IMR-90 (cell line): ENCODE measurements at regions not wholly inside any gene's neighbourhood (a gene's known extent, or its start where the extent isn't known, plus 50 kb on each side); places are given as distances from the start of the nearest gene placed in this dataset.

Experiments used
- ATAC-seq: fragments of 200-7000 bp; cut with Tn5 transposase; 2 replicates; pipeline ENCODE4 v1.9.1; 2020; ENCODE audit warnings: low read depth, mild to moderate bottlenecking, moderate library complexity
- BruUV-seq: library from RNA; stranded (reverse); fragments of 400-500 nt; replicated peaks from 2 replicates; lab custom pipeline; 2021; lab: Mats Ljungman, UMichigan
- CTCF ChIA-PET: fragments of 300-600 bp; formaldehyde crosslinking; extraction: SDS; loops from one replicate; lab custom pipeline; 2021; ENCODE audit warnings: antibody characterized with exemption; lab: Yijun Ruan, JAX
- POLR2A ChIA-PET: fragments of 300-600 bp; sonication (Branson Sonifier 250); formaldehyde crosslinking; loops from one replicate; lab custom pipeline; 2022; ENCODE audit warnings: antibody characterized with exemption; ENCODE audit not compliant: unreplicated experiment; lab: Charles Lee
- DNase-seq: peaks from one replicate; pipeline ENCODE4 v3.0.0; 2013
- H2AFZ ChIP-seq: replicated peaks from 2 replicates; pipeline ENCODE3; 2013; ENCODE audit warnings: low read length, mild to moderate bottlenecking; ENCODE audit not compliant: poor library complexity
- H2AK5ac ChIP-seq: 2 replicates; pipeline ENCODE4 v1.6.1; 2013; ENCODE audit warnings: low read depth, low read length, inconsistent platforms
- H2AK9ac ChIP-seq: replicated peaks from 2 replicates; pipeline ENCODE3; 2013; ENCODE audit warnings: mild to moderate bottlenecking, low read depth, low read length, moderate library complexity; ENCODE audit not compliant: poor library complexity
- H2BK120ac ChIP-seq: 2 replicates; pipeline ENCODE4 v1.6.1; 2013; ENCODE audit warnings: low read depth, low read length, inconsistent platforms
- H2BK15ac ChIP-seq: 3 replicates; pipeline ENCODE4 v1.6.1; 2013; ENCODE audit warnings: low read depth, low read length, inconsistent platforms
- H2BK20ac ChIP-seq: 2 replicates; pipeline ENCODE4 v1.6.1; 2013; ENCODE audit warnings: low read depth, mild to moderate bottlenecking, inconsistent platforms, low read length, moderate library complexity
- H2BK5ac ChIP-seq: 2 replicates; pipeline ENCODE4 v1.6.1; 2013; ENCODE audit warnings: mild to moderate bottlenecking, low read depth, low read length, inconsistent platforms; ENCODE audit not compliant: poor library complexity, severe bottlenecking
- H3K14ac ChIP-seq: replicated peaks from 2 replicates; pipeline ENCODE4 v1.6.1; 2013; ENCODE audit warnings: low read depth, low read length, inconsistent platforms
- H3K18ac ChIP-seq: 2 replicates; pipeline ENCODE4 v1.6.1; 2013; ENCODE audit warnings: low read depth, low read length, control low read depth
- H3K23ac ChIP-seq: 2 replicates; pipeline ENCODE4 v1.6.1; 2013; ENCODE audit warnings: low read depth, low read length, inconsistent platforms
- H3K27ac ChIP-seq: 2 replicates; pipeline ENCODE4 v1.5.1; 2013; ENCODE audit warnings: mild to moderate bottlenecking, control low read depth, low read length; ENCODE audit not compliant: insufficient read depth
- H3K27me3 ChIP-seq: 2 replicates; pipeline ENCODE4 v1.6.1; 2013; ENCODE audit warnings: low read length; ENCODE audit not compliant: control insufficient read depth, insufficient read depth
- H3K36me3 ChIP-seq: 2 replicates; pipeline ENCODE4 v1.6.1; 2013; ENCODE audit warnings: low read length, mixed read lengths; ENCODE audit not compliant: control insufficient read depth, insufficient read depth
- H3K4ac ChIP-seq: 2 replicates; pipeline ENCODE4 v1.6.1; 2013; ENCODE audit warnings: low read depth, low read length, inconsistent platforms
- H3K4me1 ChIP-seq: 2 replicates; pipeline ENCODE4 v1.6.1; 2013; ENCODE audit warnings: low read length, mixed read lengths; ENCODE audit not compliant: control insufficient read depth, insufficient read depth
- H3K4me2 ChIP-seq: 2 replicates; pipeline ENCODE4 v1.6.1; 2013; ENCODE audit warnings: low read depth, mild to moderate bottlenecking, control low read depth, low read length, moderate library complexity
- H3K4me3 ChIP-seq: 2 replicates; pipeline ENCODE4 v1.5.1; 2013; ENCODE audit warnings: low read depth, mild to moderate bottlenecking, control low read depth, low read length, moderate library complexity; ENCODE audit not compliant: insufficient read depth
- H3K56ac ChIP-seq: 2 replicates; pipeline ENCODE4 v1.6.1; 2013; ENCODE audit warnings: low read length, inconsistent platforms; ENCODE audit not compliant: insufficient read depth; ENCODE audit errors: extremely low read depth
- H3K79me1 ChIP-seq, 2 experiments: 2 replicates each; pipeline ENCODE4 v1.6.1; 2013; ENCODE audit warnings: low read length in 2 of 2, inconsistent platforms in 1 of 2, low read depth in 1 of 2
- H3K9ac ChIP-seq: 2 replicates; pipeline ENCODE4 v1.6.1; 2013; ENCODE audit warnings: low read depth, low read length, control low read depth
- H3K9me1 ChIP-seq: 2 replicates; pipeline ENCODE4 v1.6.1; 2013; ENCODE audit warnings: low read length, inconsistent platforms; ENCODE audit not compliant: insufficient read depth
- H3K9me3 ChIP-seq: 2 replicates; pipeline ENCODE4 v1.6.1; 2013; ENCODE audit warnings: low read length; ENCODE audit not compliant: control insufficient read depth, insufficient read depth
- H4K20me1 ChIP-seq: 2 replicates; pipeline ENCODE4 v1.6.1; 2013; ENCODE audit warnings: low read length, inconsistent platforms; ENCODE audit not compliant: insufficient read depth
- H4K5ac ChIP-seq: 2 replicates; pipeline ENCODE4 v1.6.1; 2013; ENCODE audit warnings: mild to moderate bottlenecking, low read depth, low read length, control low read depth
- H4K8ac ChIP-seq, 2 experiments: 2 replicates each; pipeline ENCODE4 v1.6.1; 2013; ENCODE audit warnings: low read depth in 2 of 2, low read length in 2 of 2, control low read depth in 1 of 2, inconsistent platforms in 1 of 2
- H4K91ac ChIP-seq: 2 replicates; pipeline ENCODE4 v1.6.1; 2013; ENCODE audit warnings: low read depth, low read length, inconsistent platforms; ENCODE audit not compliant: insufficient read depth
- BHLHE40 ChIP-seq: fragments of 150-350 bp; IDR thresholded peaks from 2 replicates; pipeline ENCODE4 v1.6.1; 2016; ENCODE audit warnings: mild to moderate bottlenecking, low read depth, low read length
- CEBPB ChIP-seq: IDR thresholded peaks from 2 replicates; pipeline ENCODE4 v1.6.1; 2012; ENCODE audit warnings: low read depth, low read length, improper control_type of control experiment
- CHD1 ChIP-seq: IDR thresholded peaks from 2 replicates; pipeline ENCODE4 v1.6.1; 2012; ENCODE audit warnings: low read depth, low read length, improper control_type of control experiment
- CTCF ChIP-seq: conservative IDR thresholded peaks from 2 replicates; pipeline ENCODE4 v1.5.1; 2012; ENCODE audit warnings: mild to moderate bottlenecking, low read depth, low read length, improper control_type of control experiment
- ELK1 ChIP-seq: fragments of 150-350 bp; IDR thresholded peaks from 2 replicates; pipeline ENCODE4 v1.6.1; 2016; ENCODE audit warnings: low read depth, mild to moderate bottlenecking, low read length, moderate library complexity, borderline replicate concordance
- FOS ChIP-seq: fragments of 150-350 bp; IDR thresholded peaks from 2 replicates; pipeline ENCODE4 v1.6.1; 2016; ENCODE audit warnings: low read depth, low read length
- MAFK ChIP-seq: IDR thresholded peaks from 2 replicates; pipeline ENCODE4 v1.6.1; 2012; ENCODE audit warnings: low read depth, low read length, improper control_type of control experiment
- MAZ ChIP-seq: IDR thresholded peaks from 2 replicates; pipeline ENCODE4 v1.6.1; 2012; ENCODE audit warnings: low read depth, mild to moderate bottlenecking, low read length, improper control_type of control experiment, moderate library complexity, borderline replicate concordance
- MXI1 ChIP-seq: IDR thresholded peaks from 2 replicates; pipeline ENCODE4 v1.6.1; 2012; ENCODE audit warnings: low read depth, mild to moderate bottlenecking, low read length, moderate library complexity, borderline replicate concordance
- NFE2L2 ChIP-seq: fragments of 150-350 bp; IDR thresholded peaks from 2 replicates; pipeline ENCODE4 v1.6.1; 2016; ENCODE audit warnings: low read depth, mild to moderate bottlenecking, low read length
- POLR2A ChIP-seq: IDR thresholded peaks from 2 replicates; pipeline ENCODE4 v1.6.1; 2012; ENCODE audit warnings: mild to moderate bottlenecking, low read depth, low read length
- RAD21 ChIP-seq: IDR thresholded peaks from 2 replicates; pipeline ENCODE4 v1.6.1; 2012; ENCODE audit warnings: low read length, improper control_type of control experiment
- RCOR1 ChIP-seq: IDR thresholded peaks from 2 replicates; pipeline ENCODE4 v1.6.1; 2012; ENCODE audit warnings: mild to moderate bottlenecking, low read length, improper control_type of control experiment; ENCODE audit not compliant: insufficient replicate concordance
- RFX5 ChIP-seq: IDR thresholded peaks from 2 replicates; pipeline ENCODE4 v1.8.0; 2012; ENCODE audit warnings: low read depth, mild to moderate bottlenecking, low read length, moderate library complexity
- SMC3 ChIP-seq: fragments of 150-350 bp; IDR thresholded peaks from 2 replicates; pipeline ENCODE4 v1.6.1; 2016; ENCODE audit warnings: low read depth, mild to moderate bottlenecking, antibody characterized with exemption, low read length, moderate library complexity
- USF2 ChIP-seq: fragments of 150-350 bp; IDR thresholded peaks from 2 replicates; pipeline ENCODE4 v1.6.1; 2017; ENCODE audit warnings: mild to moderate bottlenecking, antibody characterized with exemption, low read length, low read depth
- WGBS, 2 experiments: methylation state at CpG; one replicate each; pipeline versions ENCODE4 v1.1.5 to v1.1.7; 2013; ENCODE audit warnings: missing lambda C conversion rate in 2 of 2; ENCODE audit not compliant: insufficient read length in 1 of 2; ENCODE audit errors: extremely low coverage in 2 of 2; 5-methylcytosine and 5-hydroxymethylcytosine counted together
- dilution Hi-C: fragments of 300-500 bp; cut with HindIII; formaldehyde crosslinking; loops from one replicate; pipeline ENCODE4 v1.14.3; 2018; ENCODE audit warnings: low sequenced_read_pairs; ENCODE audit not compliant: unreplicated experiment
- in situ Hi-C: fragments of 300-500 bp; cut with MboI; formaldehyde crosslinking; loops from 3 replicates; pipeline ENCODE4 v1.14.3; 2019; ENCODE audit warnings: low sequenced_read_pairs, inconsistent platforms, mixed read lengths
- intact Hi-C: fragments of 100-400 bp; cut with micrococcal nuclease; formaldehyde crosslinking; loops from 2 replicates; pipeline ENCODE4 v1.10.0; 2022

DNA sequence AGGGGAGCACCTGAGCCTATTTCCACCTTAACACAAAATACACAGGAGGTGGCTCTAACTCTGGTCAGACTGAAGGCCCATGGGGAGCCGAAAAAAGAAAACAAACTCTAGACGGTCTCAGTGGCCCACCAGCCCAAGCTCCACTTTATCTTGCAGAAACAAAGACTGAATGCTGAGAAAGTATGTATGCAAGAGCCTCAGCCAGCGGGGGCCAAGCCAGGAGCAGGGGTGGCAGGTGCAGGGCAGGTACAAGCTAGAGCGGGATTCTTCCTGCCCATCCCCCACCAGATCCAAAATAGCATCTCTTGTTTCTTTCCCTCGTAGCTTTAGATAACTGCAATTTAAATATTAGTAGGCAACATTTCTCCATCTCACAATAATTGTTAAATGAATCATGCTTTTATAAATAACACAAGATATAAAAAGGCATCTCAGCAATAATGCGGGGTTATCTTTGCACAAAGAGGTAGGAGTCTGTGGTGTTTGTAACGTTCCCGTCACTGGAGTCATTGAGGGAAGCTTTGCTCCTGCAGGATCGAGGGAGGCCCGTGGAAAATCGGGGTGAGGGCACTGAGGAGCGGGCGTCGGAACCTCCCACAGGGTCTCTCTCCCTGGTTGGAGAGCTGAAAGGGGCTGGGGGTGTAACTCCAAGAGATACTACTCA lies 418.0 kb downstream of the SHANK2 start:
- Histone ChIP-seq H3K14ac (no peak overlapping the region), H2BK5ac (no peak overlapping the region), H4K20me1 (no peaks in the 10 kb centered on the region; the same call in none of the 2 replicates), H2BK20ac (no peak overlapping the region), H3K9me1 (no peaks in the 10 kb centered on the region), H3K4me3 (no peak overlapping the region), H2AK5ac (no peak overlapping the region), H3K36me3 (no peaks in the 10 kb centered on the region), H4K8ac (no peak overlapping the region), H2AFZ (no peak overlapping the region), H3K27ac (no peak overlapping the region), H2BK15ac (no peak overlapping the region), H4K5ac (no peak overlapping the region), H2BK120ac (no peak overlapping the region), H3K9me3 (peaks cover 9% of the 10 kb centered on the region), H2AK9ac (no peak overlapping the region), H3K4me2 (no peak overlapping the region), H3K79me1 (no peaks in the 10 kb centered on the region), H3K9ac (no peak overlapping the region), H3K18ac (no peak overlapping the region), H3K4ac (no peak overlapping the region), H3K27me3 (no peaks in the 10 kb centered on the region), H4K91ac (no peak overlapping the region), H3K23ac (no peak overlapping the region), H3K56ac (no peak overlapping the region), H3K4me1 (peaks cover 2% of the 10 kb centered on the region; the same call in 1 of the 2 replicates)
- CTCF ChIA-PET, result no interaction called here
- ATAC-seq, result peak; percentile 44; the same call in 1 of the 2 replicates
- in situ Hi-C loops (no loop called here), dilution Hi-C loops (no loop called here), intact Hi-C loops (no loop called here)
- TF ChIP-seq MAFK (no peak), RCOR1 (no peak), FOS (no peak), NFE2L2 (no peak), MAZ (no peak), RAD21 (no peak), POLR2A (no peak), RFX5 (no peak), CHD1 (no peak), USF2 (no peak), MXI1 (no peak), CTCF (no peak), SMC3 (no peak), CEBPB (no peak), ELK1 (no peak), BHLHE40 (no peak)
- no TSS peak for BruUV-seq
- POLR2A ChIA-PET, result no interaction called here
- no CpG with 5 or more reads among the region's 14 CpGs for WGBS, 2 experiments
- DNase-seq, result peak; percentile 14
